H9 (cell line): ENCODE measurements at regions not wholly inside any gene's neighbourhood (a gene's known extent, or its start where the extent isn't known, plus 50 kb on each side); places are given as distances from the start of the nearest gene placed in this dataset.

Experiments used
- DNase-seq: peaks from one replicate; pipeline ENCODE4 v3.0.0-alpha.2; 2017
- H2AFZ ChIP-seq: one replicate; pipeline ENCODE4 v1.6.1; 2013; ENCODE audit warnings: mild to moderate bottlenecking, low read length, control low read depth, moderate library complexity
- H2AK5ac ChIP-seq: 2 replicates; pipeline ENCODE4 v1.6.1; 2013; ENCODE audit warnings: low read length, control low read depth, mixed read lengths; ENCODE audit not compliant: insufficient read length
- H2BK120ac ChIP-seq: one replicate; pipeline ENCODE4 v1.6.1; 2013; ENCODE audit warnings: low read depth, mild to moderate bottlenecking, low read length, control low read depth, inconsistent platforms; ENCODE audit not compliant: poor library complexity, severe bottlenecking
- H2BK12ac ChIP-seq: 2 replicates; pipeline ENCODE4 v1.6.1; 2013; ENCODE audit warnings: low read length, control low read depth, mixed read lengths, low read depth; ENCODE audit not compliant: insufficient read length
- H2BK15ac ChIP-seq: 2 replicates; pipeline ENCODE4 v1.6.1; 2013; ENCODE audit warnings: low read depth, low read length, control low read depth
- H2BK20ac ChIP-seq: one replicate; pipeline ENCODE4 v1.6.1; 2013; ENCODE audit warnings: low read depth, mild to moderate bottlenecking, low read length, control low read depth, inconsistent platforms; ENCODE audit not compliant: poor library complexity, severe bottlenecking
- H2BK5ac ChIP-seq: 2 replicates; pipeline ENCODE4 v1.6.1; 2013; ENCODE audit warnings: low read length, control low read depth, mixed read lengths; ENCODE audit not compliant: insufficient read length
- H3K14ac ChIP-seq: 2 replicates; pipeline ENCODE4 v1.6.1; 2013; ENCODE audit warnings: low read length, control low read depth; ENCODE audit not compliant: insufficient read depth
- H3K18ac ChIP-seq: 2 replicates; pipeline ENCODE4 v1.6.1; 2013; ENCODE audit warnings: low read depth, mild to moderate bottlenecking, mixed read lengths, low read length, control low read depth; ENCODE audit not compliant: insufficient read length
- H3K23ac ChIP-seq: 2 replicates; pipeline ENCODE4 v1.6.1; 2013; ENCODE audit warnings: low read length, control low read depth, mixed read lengths, low read depth; ENCODE audit not compliant: insufficient read length
- H3K23me2 ChIP-seq: 2 replicates; pipeline ENCODE4 v1.6.1; 2013; ENCODE audit warnings: low read depth, mild to moderate bottlenecking, mixed read lengths, low read length, control low read depth; ENCODE audit not compliant: insufficient read length, poor library complexity, severe bottlenecking
- H3K27ac ChIP-seq: 2 replicates; pipeline ENCODE4 v1.5.1; 2013; ENCODE audit warnings: low read length, control low read depth, mixed read lengths, low read depth; ENCODE audit not compliant: insufficient read length
- H3K27me3 ChIP-seq: 2 replicates; pipeline ENCODE4 v1.6.1; 2013; ENCODE audit warnings: low read length, control low read depth, inconsistent platforms; ENCODE audit not compliant: insufficient read depth
- H3K4ac ChIP-seq: 2 replicates; pipeline ENCODE4 v1.6.1; 2013; ENCODE audit warnings: low read depth, mild to moderate bottlenecking, control low read depth, inconsistent platforms, low read length, moderate library complexity
- H3K4me1 ChIP-seq: 2 replicates; pipeline ENCODE4 v1.6.1; 2013; ENCODE audit warnings: low read length, control low read depth, inconsistent platforms; ENCODE audit not compliant: insufficient read depth
- H3K4me2 ChIP-seq: 2 replicates; pipeline ENCODE4 v1.6.1; 2013; ENCODE audit warnings: low read length, control low read depth, mixed read lengths; ENCODE audit not compliant: insufficient read length, insufficient read depth
- H3K56ac ChIP-seq: 2 replicates; pipeline ENCODE4 v1.6.1; 2013; ENCODE audit warnings: low read depth, mild to moderate bottlenecking, mixed read lengths, low read length, control low read depth; ENCODE audit not compliant: insufficient read length
- H3K79me1 ChIP-seq: 2 replicates; pipeline ENCODE4 v1.6.1; 2013; ENCODE audit warnings: low read depth, mild to moderate bottlenecking, moderate library complexity, low read length, control low read depth, inconsistent platforms; ENCODE audit not compliant: insufficient read depth, poor library complexity, severe bottlenecking
- H3K79me2 ChIP-seq: 2 replicates; pipeline ENCODE4 v1.6.1; 2013; ENCODE audit warnings: low read length, control low read depth, inconsistent platforms; ENCODE audit not compliant: insufficient read depth
- H3K9ac ChIP-seq: 2 replicates; pipeline ENCODE4 v1.6.1; 2013; ENCODE audit warnings: low read length, control low read depth, mixed read lengths; ENCODE audit not compliant: insufficient read length; ENCODE audit errors: extremely low read depth
- H3K9me3 ChIP-seq: one replicate; pipeline ENCODE4 v1.6.1; 2013; ENCODE audit warnings: low read depth, low read length, inconsistent platforms; ENCODE audit not compliant: control insufficient read depth
- H3T11ph ChIP-seq: one replicate; pipeline ENCODE4 v1.6.1; 2013; ENCODE audit warnings: mild to moderate bottlenecking, low read length, control low read depth, inconsistent platforms
- H4K20me1 ChIP-seq: one replicate; pipeline ENCODE4 v1.6.1; 2013; ENCODE audit not compliant: control insufficient read depth, insufficient read length, insufficient read depth
- H4K5ac ChIP-seq: 2 replicates; pipeline ENCODE4 v1.6.1; 2013; ENCODE audit warnings: low read depth, mild to moderate bottlenecking, mixed read lengths, low read length, control low read depth; ENCODE audit not compliant: insufficient read length
- H4K8ac ChIP-seq: replicated peaks from 2 replicates; pipeline ENCODE4 v1.6.1; 2013; ENCODE audit warnings: low read length, control low read depth, mixed read lengths, low read depth; ENCODE audit not compliant: insufficient read length
- H4K91ac ChIP-seq: 2 replicates; pipeline ENCODE4 v1.6.1; 2013; ENCODE audit warnings: low read depth, mild to moderate bottlenecking, moderate library complexity, mixed read lengths, low read length, control low read depth; ENCODE audit not compliant: insufficient read length
- H3K27ac Mint-ChIP-seq, 3 experiments: 2 replicates in 2 of 3; 3 replicates in 1 of 3; pipeline ENCODE4 v1.8.0; 2020 to 2021; ENCODE audit warnings: mixed read lengths in 3 of 3, mild to moderate bottlenecking in 1 of 3, moderate library complexity in 1 of 3
- H3K27me3 Mint-ChIP-seq: 2 replicates; pipeline ENCODE4 v1.8.0; 2021; ENCODE audit warnings: low read depth, mild to moderate bottlenecking, moderate library complexity, mixed read lengths
- H3K36me3 Mint-ChIP-seq, 3 experiments: 2 replicates in 2 of 3; 3 replicates in 1 of 3; pipeline ENCODE4 v1.8.0; 2020 to 2021; ENCODE audit warnings: low read depth in 3 of 3, mixed read lengths in 3 of 3; ENCODE audit not compliant: insufficient read depth in 1 of 3
- H3K4me1 Mint-ChIP-seq, 2 experiments: 2 replicates each; pipeline ENCODE4 v1.8.0; 2020; ENCODE audit warnings: mixed read lengths in 2 of 2
- H3K4me3 Mint-ChIP-seq, 2 experiments: 2 replicates in 1 of 2; 3 replicates in 1 of 2; pipeline ENCODE4 v1.8.0; 2020 to 2021; ENCODE audit warnings: mild to moderate bottlenecking in 2 of 2, mixed read lengths in 2 of 2, moderate library complexity in 1 of 2
- H3K9me3 Mint-ChIP-seq, 2 experiments: 2 replicates in 1 of 2; 3 replicates in 1 of 2; pipeline ENCODE4 v1.8.0; 2020; ENCODE audit warnings: mild to moderate bottlenecking in 2 of 2, mixed read lengths in 2 of 2, moderate library complexity in 1 of 2
- CTCF ChIP-seq: fragments of 200-600 bp; sonication (generic); conservative IDR thresholded peaks from 3 replicates; pipeline ENCODE4 v1.8.0; 2021; ENCODE audit warnings: antibody characterized with exemption, mild to moderate bottlenecking
- WGBS: extraction: QIAGEN DNeasy Blood & Tissue Kit; methylation state at CpG from one replicate; pipeline ENCODE4 v1.1.7; 2013; ENCODE audit warnings: missing lambda C conversion rate, low lambda C conversion rate, mixed read lengths; ENCODE audit not compliant: insufficient read length; ENCODE audit errors: extremely low coverage; 5-methylcytosine and 5-hydroxymethylcytosine counted together

GRCh38 chr4:128388796-128389195 is 101.2 kb upstream of the PGRMC2 start:
- Mint-ChIP-seq H3K27me3 (no peaks in the 10 kb centered on the region), H3K4me3 (no peak overlapping the region), H3K36me3 (no peaks in the 10 kb centered on the region), H3K4me1 (peaks cover 24 to 26% of the 10 kb centered on the region in 2 experiments), H3K9me3 (no peaks in the 10 kb centered on the region), H3K27ac (no peak overlapping the region)
- no peak overlapping the region for H2AFZ ChIP-seq
- no peaks in the 10 kb centered on the region for H3K9me3 ChIP-seq
- no peak for TF ChIP-seq CTCF
- H3T11ph ChIP-seq, result no peak overlapping the region
- H2BK5ac ChIP-seq, result no peak overlapping the region
- no peak overlapping the region for H3K56ac ChIP-seq
- H3K27ac ChIP-seq, result no peak overlapping the region
- H3K14ac ChIP-seq, result no peak overlapping the region
- no peaks in the 10 kb centered on the region for H3K23me2 ChIP-seq
- H4K20me1 ChIP-seq, result no peaks in the 10 kb centered on the region
- H3K18ac ChIP-seq, result no peak overlapping the region
- H3K9ac ChIP-seq, result no peak overlapping the region
- peaks cover 6% of the 10 kb centered on the region for H3K4me1 ChIP-seq
- H3K79me1 ChIP-seq, result no peaks in the 10 kb centered on the region
- H2BK15ac ChIP-seq, result no peak overlapping the region
- H2AK5ac ChIP-seq, result no peak overlapping the region
- WGBS, result no CpG with 5 or more reads among the region's 2 CpGs
- no peaks in the 10 kb centered on the region for H3K79me2 ChIP-seq
- H4K8ac ChIP-seq, result no peak overlapping the region
- H2BK12ac ChIP-seq, result no peak overlapping the region
- H2BK120ac ChIP-seq, result no peak overlapping the region
- H3K23ac ChIP-seq, result no peak overlapping the region
- no peaks in the 10 kb centered on the region for H3K27me3 ChIP-seq
- H3K4me2 ChIP-seq, result no peak overlapping the region
- no peak overlapping the region for H2BK20ac ChIP-seq
- DNase-seq, result no peak
- no peak overlapping the region for H3K4ac ChIP-seq
- no peak overlapping the region for H4K91ac ChIP-seq
- no peak overlapping the region for H4K5ac ChIP-seq
